Right atrium auricular region (tissue), 2 donors: ENCODE measurements at regions not wholly inside any gene's neighbourhood (a gene's known extent, or its start where the extent isn't known, plus 50 kb on each side); places are given as distances from the start of the nearest gene placed in this dataset.
"Not testable (repeated sequence)": the region's sequence is repeated elsewhere in the genome, so short reads cannot be mapped to it uniquely, and the experiment has no call there.

Experiments used
- DNase-seq: peaks from one replicate; pipeline ENCODE4 v3.0.0-alpha.2; 2019; ENCODE audit warnings: low spot score
- H3K27ac ChIP-seq, 2 donors: fragments of 200-600 bp; sonication (generic); 1 replicate in 1 of 2; 2 replicates in 1 of 2; pipeline ENCODE4 v1.5.1; 2016 to 2019
- H3K27me3 ChIP-seq, 2 donors: fragments of 200-600 bp; sonication (generic); one replicate each; pipeline versions ENCODE4 v1.5.1 to v1.6.0; 2017 to 2019
- H3K36me3 ChIP-seq: fragments of 200-600 bp; sonication (generic); one replicate; pipeline ENCODE4 v1.5.1; 2016
- H3K4me1 ChIP-seq, 2 donors: fragments of 200-600 bp; sonication (generic); one replicate each; pipeline versions ENCODE4 v1.5.1 to v1.6.0; 2017 to 2019
- H3K4me3 ChIP-seq, 2 donors: fragments of 200-600 bp; sonication (generic); 1 replicate in 1 of 2; 2 replicates in 1 of 2; pipeline ENCODE4 v1.5.1; 2017 to 2019; ENCODE audit warnings: mild to moderate bottlenecking in 1 of 2, moderate library complexity in 1 of 2
- H3K9me3 ChIP-seq, 2 donors: fragments of 200-600 bp; sonication (generic); one replicate each; pipeline ENCODE4 v1.5.1; 2019
- CTCF ChIP-seq, 2 donors: fragments of 200-600 bp; sonication (generic); IDR thresholded peaks; one replicate each; pipeline ENCODE4 v1.5.1; 2019; ENCODE audit warnings: antibody characterized with exemption in 2 of 2

GRCh38 chr7:52616552-52616951, 418.9 kb upstream of the POM121L12 start:
- no peak overlapping the region for H3K4me3 ChIP-seq
- no peak for DNase-seq
- no peaks in the 10 kb centered on the region for H3K9me3 ChIP-seq
- TF ChIP-seq CTCF (IDR thresholded peaks at IDR 0.05), result no peak
- H3K27ac ChIP-seq, result no peak overlapping the region
- no peaks in the 10 kb centered on the region for H3K27me3 ChIP-seq
- H3K4me1 ChIP-seq, result no peaks in the 10 kb centered on the region
- no peaks in the 10 kb centered on the region for H3K36me3 ChIP-seq

- Histone ChIP-seq H3K4me3 (no peak overlapping the region), H3K36me3 (no peaks in the 10 kb centered on the region), H3K9me3 (no peaks in the 10 kb centered on the region), H3K27ac (no peak overlapping the region), H3K4me1 (no peaks in the 10 kb centered on the region), H3K27me3 (no peaks in the 10 kb centered on the region)
- TF ChIP-seq CTCF (IDR thresholded peaks at IDR 0.05), result no peak
- no peak for DNase-seq
Observed at GRCh38 chr7:52615021-52615695, 420.3 kb upstream of the POM121L12 start.

GRCh38 chr7:52609511-52609910, 425.9 kb upstream of the POM121L12 start:
- Histone ChIP-seq H3K36me3 (no peaks in the 10 kb centered on the region), H3K9me3 (no peaks in the 10 kb centered on the region), H3K27me3 (no peaks in the 10 kb centered on the region), H3K4me3 (no peak overlapping the region), H3K27ac (no peak overlapping the region), H3K4me1 (no peaks in the 10 kb centered on the region)
- TF ChIP-seq CTCF (IDR thresholded peaks at IDR 0.05), result no peak
- DNase-seq, result no peak

- Histone ChIP-seq H3K27me3 (no peaks in the 10 kb centered on the region), H3K36me3 (no peaks in the 10 kb centered on the region), H3K4me3 (no peak overlapping the region), H3K27ac (no peak overlapping the region), H3K4me1 (no peaks in the 10 kb centered on the region), H3K9me3 (no peaks in the 10 kb centered on the region)
- TF ChIP-seq CTCF (IDR thresholded peaks at IDR 0.05), result no peak
- no peak for DNase-seq
Observed at GRCh38 chr7:52592698-52593097, 442.7 kb upstream of the POM121L12 start.

- DNase-seq, result no peak
- no peak for TF ChIP-seq CTCF (IDR thresholded peaks at IDR 0.05)
- no peaks in the 10 kb centered on the region for H3K36me3 ChIP-seq
Observed at GRCh38 chr7:52586704-52587103, 448.7 kb upstream of the POM121L12 start.

GRCh38 chr7:52584041-52584440, 451.4 kb upstream of the POM121L12 start:
- H3K9me3 ChIP-seq, result peaks cover 0 to 12% of the 10 kb centered on the region in 2 donors
- H3K4me1 ChIP-seq, result no peaks in the 10 kb centered on the region
- H3K27ac ChIP-seq, result no peak overlapping the region
- H3K4me3 ChIP-seq, result no peak overlapping the region
- H3K27me3 ChIP-seq, result no peaks in the 10 kb centered on the region
- TF ChIP-seq CTCF (IDR thresholded peaks at IDR 0.05), result no peak
- DNase-seq, result no peak
- no peaks in the 10 kb centered on the region for H3K36me3 ChIP-seq

More at GRCh38 chr7:52586704-52587103, 448.7 kb upstream of the POM121L12 start:
- Histone ChIP-seq H3K4me3 (no peak overlapping the region), H3K9me3 (peaks cover 0 to 12% of the 10 kb centered on the region in 2 donors), H3K27me3 (no peaks in the 10 kb centered on the region), H3K27ac (no peak overlapping the region), H3K4me1 (no peaks in the 10 kb centered on the region)

GRCh38 chr7:52573141-52573540, 462.3 kb upstream of the POM121L12 start:
- DNase-seq, H3K4me3 ChIP-seq, H3K27ac ChIP-seq, H3K36me3 ChIP-seq, H3K9me3 ChIP-seq, H3K27me3 ChIP-seq, H3K4me1 ChIP-seq: not testable (repeated sequence)
